HG03469 (cell line): ENCODE measurements at regions not wholly inside any gene's neighbourhood (a gene's known extent, or its start where the extent isn't known, plus 50 kb on each side); places are given as distances from the start of the nearest gene placed in this dataset.

Source experiments
- ATAC-seq: cut with Tn5 transposase; IDR thresholded peaks from one replicate; pipeline ENCODE4 v1.9.1; 2021; ENCODE audit warnings: mild to moderate bottlenecking, moderate library complexity, moderate number of reproducible peaks; ENCODE audit not compliant: unreplicated experiment

DNA sequence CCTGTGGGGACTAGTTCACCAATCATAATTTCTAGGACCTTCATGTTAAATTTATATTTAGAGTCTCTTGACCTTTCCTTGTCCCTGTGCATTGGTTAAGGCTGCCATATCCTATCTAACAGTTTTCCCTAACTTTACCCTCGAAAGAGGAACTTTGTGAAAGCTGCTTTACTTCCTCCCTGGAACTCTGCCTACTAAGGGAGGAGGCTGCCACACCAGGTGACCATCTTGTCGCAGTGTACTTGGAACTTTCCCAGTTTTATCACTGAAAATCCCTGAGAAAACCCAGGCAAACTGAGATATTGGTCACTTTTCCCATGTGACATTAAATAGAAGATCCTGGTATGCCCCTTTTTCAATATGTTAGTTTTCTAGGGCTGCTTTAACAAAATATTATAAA, 317.6 kb upstream of the TSHZ2 start:
- ATAC-seq: no peak

DNA sequence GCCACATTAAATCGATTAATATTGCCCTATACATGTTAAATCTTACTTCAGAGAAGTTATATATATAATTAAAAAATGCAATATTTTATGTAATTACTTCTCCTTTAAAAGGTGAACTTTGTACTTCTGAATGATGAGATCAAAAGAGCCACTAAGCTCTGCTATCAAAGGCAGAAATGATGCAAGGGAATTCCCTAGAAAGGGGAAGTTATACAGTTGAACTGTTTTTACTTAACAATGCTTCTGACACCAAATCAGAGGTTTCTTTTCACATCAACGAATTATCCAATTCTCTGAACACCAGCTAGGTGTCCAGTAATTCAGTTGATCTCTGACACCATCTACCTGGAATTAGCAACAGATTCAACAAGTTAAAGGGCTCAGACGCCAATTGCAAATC, 319.9 kb upstream of the TSHZ2 start:
- ATAC-seq: no peak

DNA sequence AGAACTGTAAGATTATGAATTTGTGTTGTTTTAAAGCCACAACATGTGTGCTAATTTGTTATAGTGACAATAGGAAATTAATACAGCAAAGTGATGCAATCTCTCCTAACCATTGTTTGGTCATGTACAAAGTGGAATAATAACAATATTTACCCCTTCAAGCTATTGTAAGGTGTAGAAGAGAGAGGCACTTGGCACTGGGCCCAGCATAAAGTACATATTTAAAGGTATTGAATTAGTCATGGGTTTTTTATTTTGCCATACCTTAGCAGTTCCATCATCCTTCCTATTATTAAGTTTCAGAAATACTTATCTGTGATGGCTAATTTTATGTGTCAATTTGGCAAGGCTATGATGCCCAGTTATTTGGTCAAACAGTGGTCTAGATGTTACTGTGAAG, 322.4 kb upstream of the TSHZ2 start:
- ATAC-seq: no peak

DNA sequence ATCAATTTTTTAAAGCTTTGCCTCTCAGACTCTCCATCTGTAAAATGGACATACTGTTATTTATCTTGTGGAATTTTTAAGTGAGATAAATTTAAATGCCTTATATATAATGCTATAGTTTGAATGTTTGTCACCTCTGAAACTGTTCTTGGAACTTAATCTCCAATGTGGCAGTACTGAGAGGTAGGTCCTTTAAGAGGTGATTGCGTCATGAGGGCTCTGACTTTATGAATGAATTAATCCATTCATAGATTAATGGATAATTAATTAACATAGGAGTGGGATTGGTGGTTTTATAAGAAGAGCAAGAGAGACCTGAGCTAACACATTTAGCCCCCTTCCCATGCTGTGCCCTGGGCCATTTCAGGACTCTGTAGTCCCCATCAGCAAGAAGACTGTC, 326.3 kb upstream of the TSHZ2 start:
- no peak for ATAC-seq

DNA sequence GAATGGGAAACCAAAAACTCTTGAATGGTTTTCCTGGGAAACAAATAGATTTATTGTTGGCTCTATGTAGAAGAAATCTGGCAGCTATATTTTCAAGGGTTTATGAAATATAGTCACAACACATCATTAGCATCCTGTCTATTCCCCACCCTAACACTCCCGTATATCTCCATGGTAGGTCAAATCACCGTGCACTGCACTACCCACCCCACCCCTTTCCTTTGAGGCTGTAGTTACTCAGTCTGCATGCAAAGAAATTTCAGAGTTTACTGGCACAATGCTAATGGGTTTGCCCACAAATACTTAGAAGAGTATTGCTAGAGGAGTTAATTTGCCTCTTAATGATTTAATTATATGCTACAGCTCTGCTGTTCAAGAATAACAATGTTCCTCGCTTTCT, 329.1 kb upstream of the TSHZ2 start:
- ATAC-seq: no peak

DNA sequence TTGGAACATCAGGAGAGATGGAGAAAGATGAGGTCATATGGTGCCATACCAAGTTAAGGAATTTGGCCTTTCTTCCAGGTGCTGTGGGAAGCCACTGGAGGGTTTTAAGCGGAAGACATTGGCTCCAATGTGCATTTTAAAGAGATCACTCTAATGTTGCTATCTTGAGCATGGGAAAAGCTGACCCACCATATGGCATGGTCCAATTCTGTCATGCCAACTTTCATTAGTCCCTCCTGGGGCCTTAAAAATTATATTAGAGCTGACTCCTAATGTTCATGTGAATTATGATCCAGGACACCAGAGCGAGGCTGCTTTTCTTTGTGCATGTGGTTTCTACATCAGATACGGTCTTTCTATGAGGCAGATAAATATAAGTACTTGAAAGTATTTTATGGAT, 335.0 kb upstream of the TSHZ2 start:
- ATAC-seq: no peak

DNA sequence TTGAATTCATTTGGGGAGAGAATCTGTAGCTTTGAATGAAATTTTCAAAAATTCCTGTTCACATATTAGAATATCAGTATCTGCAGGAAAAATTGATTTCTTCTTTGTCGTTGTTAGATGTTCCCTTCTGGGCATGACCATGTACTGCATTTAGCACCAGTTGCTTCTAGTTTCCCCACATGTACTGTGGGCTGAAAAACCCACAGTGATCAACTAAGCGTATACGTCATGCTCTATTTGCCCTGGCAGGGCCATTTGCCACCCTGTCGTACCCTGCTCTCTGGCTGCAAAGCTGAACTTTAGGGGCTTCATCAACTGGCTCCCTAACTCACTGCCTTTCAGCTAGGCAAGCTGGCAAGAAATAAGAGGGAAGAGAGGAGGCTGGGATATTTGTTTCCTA, 340.7 kb upstream of the TSHZ2 start:
- ATAC-seq: peak; percentile 52

DNA sequence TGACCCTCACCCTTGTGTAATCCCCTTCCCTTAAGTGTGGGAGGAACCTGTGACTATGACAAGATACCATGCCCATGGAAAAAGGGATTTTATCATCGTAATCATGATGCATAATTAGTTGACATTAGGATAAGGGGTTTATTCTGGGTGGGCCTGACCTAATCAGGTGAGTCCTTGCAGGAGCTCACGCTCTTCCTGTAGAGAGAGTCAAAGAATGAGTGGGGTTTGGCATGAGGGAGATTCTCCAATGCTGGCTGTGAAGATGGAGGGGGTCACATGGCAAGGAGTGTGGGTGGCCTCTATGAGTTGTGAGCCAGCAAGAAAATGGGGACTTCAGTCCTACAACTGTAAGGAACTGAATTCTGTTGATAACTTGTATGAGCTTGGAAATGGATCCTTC, 342.0 kb upstream of the TSHZ2 start:
- ATAC-seq: no peak

DNA sequence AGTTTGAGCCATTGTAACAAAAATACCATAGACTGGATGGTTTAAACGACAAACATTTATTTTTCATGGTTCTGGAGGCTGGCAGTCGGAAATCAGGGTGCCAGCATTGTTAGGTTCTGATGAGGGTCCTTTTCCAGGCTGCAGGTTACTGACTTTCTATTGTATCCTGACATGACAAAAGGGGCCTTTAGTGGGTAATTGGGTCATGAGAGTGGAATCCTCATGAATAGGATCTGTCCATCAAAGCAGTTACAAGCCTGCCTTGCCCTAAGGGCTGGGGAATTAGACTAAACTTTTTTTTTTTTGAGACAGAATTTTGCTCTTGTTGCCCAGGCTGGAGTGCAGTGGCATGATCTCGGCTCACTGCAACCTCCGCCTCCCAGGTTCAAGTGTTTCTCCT, 347.9 kb upstream of the TSHZ2 start:
- no peak for ATAC-seq

DNA sequence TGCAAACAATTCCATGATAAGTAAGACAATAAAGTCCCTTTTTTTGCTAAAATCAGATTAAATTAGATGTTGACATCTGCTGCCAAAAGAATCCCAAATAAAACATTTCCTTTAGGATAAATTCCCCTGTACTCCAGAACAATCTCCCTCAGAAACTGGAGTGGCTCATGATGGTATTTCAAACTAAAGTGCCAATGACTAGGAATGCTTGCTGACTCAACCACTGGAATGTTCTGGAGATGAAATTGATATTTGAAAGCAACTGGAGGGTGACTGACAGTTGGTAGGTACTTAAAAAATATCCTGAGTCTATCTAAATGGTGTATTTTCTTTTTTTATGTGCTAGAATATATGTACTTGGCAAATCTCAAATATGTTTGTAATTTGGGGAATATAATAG, 350.1 kb upstream of the TSHZ2 start:
- no peak for ATAC-seq

DNA sequence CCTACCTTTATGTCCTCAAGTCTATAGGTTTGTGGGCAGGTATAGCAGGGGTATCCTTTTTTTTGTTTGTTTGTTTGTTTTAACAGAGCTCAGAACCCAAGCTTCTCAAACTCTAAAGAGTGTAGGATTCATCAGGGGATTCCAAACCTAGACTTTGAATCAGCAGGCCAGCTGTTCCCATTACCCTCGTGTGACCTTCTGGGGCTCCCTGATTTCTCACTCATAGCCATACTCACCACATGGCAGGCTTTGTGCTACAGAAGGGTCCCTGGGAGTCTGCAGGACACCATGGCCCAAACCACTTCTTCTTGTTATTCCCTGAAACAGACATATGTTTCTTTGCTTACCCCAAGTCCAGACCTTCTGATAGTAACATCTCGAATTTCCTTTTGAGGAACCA, 350.8 kb upstream of the TSHZ2 start:
- no peak for ATAC-seq

DNA sequence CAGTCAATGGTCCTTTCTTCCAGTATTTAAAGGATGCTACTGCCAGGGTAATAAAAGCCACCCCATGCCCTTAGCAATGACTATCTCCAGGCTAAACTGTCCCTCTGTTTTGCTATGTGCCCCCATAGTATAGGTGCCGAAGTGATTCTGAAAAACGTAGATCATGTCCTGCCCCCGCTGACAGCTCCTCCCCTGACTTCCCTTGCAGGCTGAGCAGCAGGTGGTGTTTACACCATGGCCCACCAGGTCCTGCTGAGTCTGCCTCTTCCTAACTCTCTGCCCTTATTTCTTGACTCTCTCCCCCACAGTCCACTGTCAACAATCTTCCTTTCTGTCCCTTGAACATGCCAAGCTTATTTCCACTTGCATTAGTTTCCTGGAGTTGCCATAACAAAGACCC, 352.5 kb upstream of the TSHZ2 start:
- no peak for ATAC-seq

DNA sequence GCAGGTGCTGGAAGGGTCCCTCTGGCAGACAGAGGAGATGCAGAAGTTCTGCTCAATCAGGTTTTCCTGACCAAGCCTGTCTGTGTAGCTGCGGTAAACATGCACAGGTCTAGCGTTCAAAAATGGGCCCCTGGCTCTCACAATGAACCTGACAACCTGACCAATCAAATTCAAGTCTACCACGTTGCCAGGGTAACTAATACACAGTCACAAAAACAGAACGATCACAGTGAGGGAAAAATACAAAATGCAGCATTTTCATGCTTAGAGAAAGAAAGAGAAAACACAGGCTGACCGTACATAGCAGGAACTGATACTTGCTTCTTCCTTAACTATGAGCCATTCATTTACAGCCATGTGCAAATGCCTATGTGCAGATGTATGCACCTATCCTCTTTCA, 353.1 kb upstream of the TSHZ2 start:
- ATAC-seq: no peak

DNA sequence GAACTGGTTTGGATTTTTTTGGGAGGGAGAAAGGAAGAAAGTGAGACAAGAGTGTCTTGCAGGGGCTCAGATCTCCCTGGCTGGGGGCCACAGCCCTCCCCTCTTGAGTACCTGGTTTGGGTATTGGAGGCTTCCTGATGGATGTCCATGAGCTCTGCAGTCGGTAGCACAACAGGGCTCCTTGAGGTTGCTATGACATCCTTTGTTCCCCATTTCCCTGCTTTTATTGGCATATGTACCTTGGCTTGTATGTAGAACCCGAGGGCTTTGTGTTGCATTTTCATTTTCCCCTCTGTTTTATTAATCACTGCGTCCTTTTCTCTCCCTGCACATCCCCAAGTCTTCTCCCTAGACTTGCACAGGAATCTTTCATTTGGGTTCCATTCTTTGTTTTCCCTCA, 355.5 kb upstream of the TSHZ2 start:
- no peak for ATAC-seq

DNA sequence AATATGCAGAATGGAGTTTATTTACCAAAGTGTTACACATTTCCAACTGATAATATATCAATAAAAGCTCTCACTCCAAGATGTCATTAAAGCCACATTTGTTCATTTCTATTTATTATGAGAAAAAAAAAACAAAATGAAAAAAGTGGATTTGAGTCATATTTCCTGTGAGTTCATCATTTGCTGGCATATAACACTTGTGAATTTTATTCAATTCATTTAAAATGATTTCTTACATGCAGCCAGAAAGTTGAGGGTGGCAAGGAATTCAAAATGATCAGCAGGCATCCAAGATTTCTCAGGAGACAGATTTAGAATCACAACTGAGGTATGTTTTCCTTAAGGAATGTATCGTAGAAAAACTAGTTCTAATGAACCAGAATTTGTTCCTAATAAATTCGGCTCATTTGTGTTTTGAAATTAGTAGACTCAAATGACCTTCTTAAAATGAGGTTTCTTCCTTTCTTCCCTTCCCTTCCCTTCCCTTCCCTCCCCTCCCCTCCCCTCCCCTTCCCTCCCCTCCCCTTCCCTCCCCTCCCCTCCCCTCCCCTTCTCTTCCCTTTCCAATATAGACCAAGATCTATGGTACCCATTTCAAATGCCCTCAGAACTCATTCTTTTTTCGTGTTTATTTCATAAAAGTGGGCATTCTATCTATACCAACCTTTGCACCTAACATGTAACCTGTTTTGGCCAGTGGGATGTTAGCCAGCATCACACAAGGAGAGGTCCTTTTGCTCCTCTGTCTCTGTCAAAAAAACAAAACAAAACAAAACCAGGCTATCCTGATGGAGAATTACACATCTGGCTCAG, 357.9 kb upstream of the TSHZ2 start:
- no peak for ATAC-seq

DNA sequence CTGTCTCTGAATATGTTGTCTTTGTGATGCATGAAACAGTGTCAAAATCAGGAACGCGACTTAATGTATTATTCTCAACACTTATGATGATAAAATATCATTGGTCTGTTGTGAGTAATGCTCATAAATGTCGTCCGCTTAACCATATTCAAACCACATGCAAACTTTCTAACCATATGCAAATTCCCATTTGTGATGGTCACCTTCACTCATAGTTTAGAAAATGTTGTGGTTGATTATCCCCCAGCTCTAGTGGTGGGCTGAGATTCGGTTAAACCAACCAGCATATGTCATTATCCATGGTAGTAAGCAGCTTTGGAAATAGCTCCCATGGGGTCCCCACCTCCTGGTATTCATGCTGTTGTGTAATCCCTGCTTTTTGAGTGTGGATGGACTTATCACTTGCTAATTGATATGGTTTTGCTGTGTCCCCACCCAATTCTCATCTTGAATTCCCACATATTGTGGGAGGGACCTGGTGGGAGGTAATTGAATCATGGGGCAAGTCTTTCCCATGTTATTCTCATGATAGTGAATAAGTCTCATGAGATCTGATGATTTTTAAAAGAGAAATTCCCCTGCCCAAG, 360.0 kb upstream of the TSHZ2 start:
- ATAC-seq: no peak

DNA sequence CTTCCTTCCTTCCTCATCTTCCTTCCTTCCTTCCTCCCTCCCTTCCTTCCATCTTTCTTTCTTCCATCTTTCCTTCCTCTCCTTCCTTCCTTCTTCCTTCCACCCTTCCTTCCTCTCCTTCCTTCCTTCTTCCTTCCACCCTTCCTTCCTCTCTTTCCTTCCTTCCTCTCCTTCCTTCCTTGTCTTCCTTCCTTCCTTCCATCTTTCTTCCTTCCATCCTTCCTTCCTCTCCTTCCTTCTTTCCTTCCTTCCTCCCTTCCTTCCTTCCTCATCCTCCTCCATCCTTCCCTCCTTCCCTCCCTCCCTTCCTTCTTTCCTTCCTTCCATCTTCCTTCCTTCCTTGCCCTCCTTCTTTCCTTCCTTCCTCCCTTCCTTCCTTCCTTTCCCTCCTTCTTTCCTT, 361.4 kb upstream of the TSHZ2 start:
- ATAC-seq: no peak

DNA sequence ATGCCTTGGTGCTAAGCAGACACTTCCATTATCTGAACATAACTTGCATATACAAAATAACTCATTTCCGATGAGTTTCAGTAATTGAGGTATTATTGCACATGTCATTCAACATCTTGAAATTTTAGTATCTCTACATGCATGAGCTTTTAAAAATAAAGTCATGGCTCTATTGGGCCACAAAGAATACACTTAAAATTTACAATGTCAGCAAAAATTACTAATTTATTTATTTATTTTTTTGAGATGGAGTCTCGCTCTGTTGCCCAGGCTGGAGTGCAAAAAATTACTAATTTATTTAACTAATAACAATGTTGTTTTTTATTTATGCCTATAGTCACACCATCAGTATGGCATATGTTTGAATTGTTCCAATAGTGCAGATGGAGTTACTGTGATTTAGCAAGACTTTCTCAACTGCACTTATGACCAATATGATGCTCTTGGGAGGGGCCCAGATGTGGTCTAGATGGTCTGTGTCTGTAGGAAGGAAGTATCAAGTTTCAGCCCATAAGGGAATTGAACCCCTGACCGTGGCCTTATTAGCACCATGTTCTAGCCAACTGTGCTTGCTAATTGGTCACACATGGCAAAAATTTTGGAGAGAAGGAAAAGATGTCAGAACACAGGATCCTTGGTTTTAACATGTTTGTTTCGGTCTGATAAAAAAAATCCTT, 370.7 kb upstream of the TSHZ2 start:
- no peak for ATAC-seq

DNA sequence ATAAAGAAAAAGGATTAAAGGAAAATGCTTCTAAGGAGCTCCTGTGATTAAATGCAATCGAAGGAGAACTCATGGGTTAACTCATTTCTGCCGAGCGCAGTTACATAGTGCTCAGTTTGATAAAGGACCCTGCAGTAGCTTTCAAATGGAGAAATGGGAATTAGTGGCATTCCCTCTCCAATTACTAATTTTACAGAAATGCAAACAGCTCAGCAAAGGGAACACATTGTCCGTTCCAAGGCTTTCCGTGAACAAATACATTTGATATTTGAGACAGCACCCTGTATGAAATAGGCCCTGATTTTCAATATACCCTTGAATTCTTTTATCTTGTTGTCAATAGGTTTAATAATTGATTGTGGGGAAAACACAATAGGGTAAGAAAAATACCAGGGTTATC, 375.9 kb upstream of the TSHZ2 start:
- no peak for ATAC-seq

DNA sequence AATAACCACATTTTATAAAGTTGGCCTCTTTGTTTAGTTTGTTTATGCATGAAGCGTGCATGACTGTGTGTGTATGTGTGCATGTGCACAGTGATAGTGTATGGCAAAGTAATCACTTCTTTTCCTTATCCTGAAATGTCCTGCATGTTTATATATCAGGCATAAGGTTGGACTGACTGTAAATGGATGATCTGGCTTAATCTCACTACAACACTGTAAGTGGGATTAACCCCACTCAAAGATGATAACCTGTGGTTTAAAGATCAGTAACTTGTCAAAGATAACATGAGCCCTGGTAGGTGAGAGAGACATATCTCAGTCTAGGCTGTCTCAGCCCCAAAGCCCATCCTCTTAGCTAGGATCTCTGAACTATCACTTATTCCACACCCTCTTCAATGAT, 376.6 kb upstream of the TSHZ2 start:
- ATAC-seq: no peak

DNA sequence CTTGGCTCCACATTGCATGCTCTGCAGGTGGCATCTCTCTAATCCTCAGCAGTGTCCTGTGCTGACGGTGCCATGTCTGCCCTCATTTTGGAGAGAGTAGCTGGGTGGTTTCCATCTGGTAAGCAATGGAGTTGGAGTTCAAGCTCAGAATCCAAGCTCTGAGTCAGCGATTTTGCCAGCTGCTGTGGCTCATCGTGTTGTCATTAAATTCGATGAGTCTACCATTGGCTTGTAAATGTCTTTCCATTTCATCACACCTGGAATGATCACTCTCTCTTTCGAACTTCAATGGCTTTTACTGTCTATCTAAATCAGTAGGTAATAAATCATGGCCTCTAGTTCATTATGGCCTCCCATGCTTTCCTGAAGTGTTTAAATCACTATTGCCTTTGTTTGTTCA, 378.5 kb upstream of the TSHZ2 start:
- ATAC-seq: no peak

DNA sequence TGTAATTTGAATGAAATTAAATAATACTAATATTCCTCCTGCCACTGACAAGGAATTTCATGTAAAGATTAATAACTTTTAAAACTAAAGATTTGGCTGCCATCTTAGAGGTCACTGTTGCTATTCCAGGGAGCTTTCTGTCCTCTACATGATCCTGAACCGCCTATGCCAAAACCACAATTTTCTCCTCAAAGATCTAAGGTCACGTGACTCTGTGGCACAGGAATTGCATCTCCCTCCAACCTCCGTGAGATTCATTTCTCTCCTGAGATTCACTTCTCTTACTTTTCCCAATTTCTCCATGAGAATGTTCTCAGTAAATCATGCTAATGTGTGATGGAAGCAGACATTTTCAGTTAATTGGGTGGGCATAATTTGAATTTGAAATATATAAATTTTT, 379.6 kb upstream of the TSHZ2 start:
- no peak for ATAC-seq
